HG03103 (cell line): ENCODE measurements at regions not wholly inside any gene's neighbourhood (a gene's known extent, or its start where the extent isn't known, plus 50 kb on each side); places are given as distances from the start of the nearest gene placed in this dataset.

ENCODE experiments used
- ATAC-seq: cut with Tn5 transposase; IDR thresholded peaks from one replicate; pipeline ENCODE4 v1.9.1; 2021; ENCODE audit warnings: low read depth; ENCODE audit not compliant: unreplicated experiment

- ATAC-seq: no peak
Measured at GRCh38 chr17:79239205-79239604, 164.6 kb downstream of the ENGASE start.

GRCh38 chr17:79237448-79238053, 162.9 kb downstream of the ENGASE start:
- no peak for ATAC-seq

- ATAC-seq: no peak
Measured at GRCh38 chr17:79235808-79236207, 161.2 kb downstream of the ENGASE start.

- ATAC-seq: no peak
Measured at GRCh38 chr17:79233916-79234551, 159.4 kb downstream of the ENGASE start.

GRCh38 chr17:79232957-79233356, 158.3 kb downstream of the ENGASE start:
- no peak for ATAC-seq

GRCh38 chr17:79231766-79232287, 157.2 kb downstream of the ENGASE start:
- no peak for ATAC-seq

GRCh38 chr17:79230576-79230975, 156.0 kb downstream of the ENGASE start:
- no peak for ATAC-seq

GRCh38 chr17:79226037-79226436, 151.4 kb downstream of the ENGASE start:
- ATAC-seq: no peak

GRCh38 chr17:79224903-79225302, 150.3 kb downstream of the ENGASE start:
- no peak for ATAC-seq

GRCh38 chr17:79224476-79224875, 149.9 kb downstream of the ENGASE start:
- no peak for ATAC-seq

GRCh38 chr17:79223953-79224352, 149.3 kb downstream of the ENGASE start:
- ATAC-seq: no peak

GRCh38 chr17:79223471-79223870, 148.8 kb downstream of the ENGASE start:
- no peak for ATAC-seq

- ATAC-seq: no peak
Measured at GRCh38 chr17:79221597-79221996, 147.0 kb downstream of the ENGASE start.

- no peak for ATAC-seq
Measured at GRCh38 chr17:79220713-79221291, 146.2 kb downstream of the ENGASE start.

- ATAC-seq: no peak
Measured at GRCh38 chr17:79220201-79220712, 145.6 kb downstream of the ENGASE start.

- no peak for ATAC-seq
Measured at GRCh38 chr17:79219208-79219935, 144.7 kb downstream of the ENGASE start.

- ATAC-seq: no peak
Measured at GRCh38 chr17:79218825-79219200, 144.2 kb downstream of the ENGASE start.

GRCh38 chr17:79218175-79218824, 143.7 kb downstream of the ENGASE start:
- no peak for ATAC-seq

- no peak for ATAC-seq
Measured at GRCh38 chr17:79217473-79218135, 143.0 kb downstream of the ENGASE start.

GRCh38 chr17:79216826-79217225, 142.2 kb downstream of the ENGASE start:
- ATAC-seq: no peak
